Fibroblast of pulmonary artery (primary cell): ENCODE measurements at regions not wholly inside any gene's neighbourhood (a gene's known extent, or its start where the extent isn't known, plus 50 kb on each side); places are given as distances from the start of the nearest gene placed in this dataset.
"Not testable (repeated sequence)": the region's sequence is repeated elsewhere in the genome, so short reads cannot be mapped to it uniquely, and the experiment has no call there.

ENCODE experiments used
- DNase-seq: peaks from one replicate; pipeline ENCODE4 v3.0.0-alpha.2; 2010; ENCODE audit warnings: low read depth
- H3K4me3 ChIP-seq: replicated peaks from 2 replicates; pipeline ENCODE4 v1.5.1; 2011; ENCODE audit warnings: low read depth, mild to moderate bottlenecking, control low read depth, low read length, moderate library complexity
- CTCF ChIP-seq: IDR thresholded peaks from 2 replicates; pipeline ENCODE4 v1.5.1; 2011; ENCODE audit warnings: mild to moderate bottlenecking, control low read depth, low read length, inconsistent platforms; ENCODE audit errors: missing control alignments

DNA sequence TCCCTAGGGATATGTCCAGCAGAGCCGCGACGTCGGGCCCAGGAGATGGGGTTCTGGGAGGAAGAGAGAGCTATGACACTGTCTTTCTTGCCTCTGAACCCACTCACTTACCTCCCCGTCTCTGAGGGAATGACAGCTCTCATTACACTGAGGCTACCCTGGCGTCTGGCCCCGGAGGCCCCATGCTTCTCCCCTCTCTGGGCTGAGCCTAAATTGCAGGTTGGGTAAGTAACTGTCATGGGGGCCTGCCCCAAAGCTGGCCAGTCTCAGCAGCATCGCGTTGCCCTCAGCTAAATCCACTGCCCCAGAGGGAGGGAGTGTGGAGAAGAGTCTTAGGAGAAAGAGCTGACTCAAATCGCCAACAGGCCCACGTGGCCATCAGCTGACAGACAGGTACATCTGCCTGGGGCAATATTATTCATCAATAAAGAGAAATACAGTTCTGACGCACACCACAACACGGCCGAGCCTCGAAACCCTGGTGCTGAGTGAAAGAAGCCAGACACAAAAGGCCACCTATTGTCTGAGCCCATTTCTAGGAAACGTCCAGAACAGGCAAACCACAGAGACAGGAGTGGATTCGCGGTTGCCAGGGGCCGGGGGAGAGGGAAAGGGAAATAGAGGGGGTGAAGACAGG is 156.4 kb downstream of the C16orf95 start:
- TF ChIP-seq CTCF, result no peak
- H3K4me3 ChIP-seq, result no peak overlapping the region
- no peak for DNase-seq

DNA sequence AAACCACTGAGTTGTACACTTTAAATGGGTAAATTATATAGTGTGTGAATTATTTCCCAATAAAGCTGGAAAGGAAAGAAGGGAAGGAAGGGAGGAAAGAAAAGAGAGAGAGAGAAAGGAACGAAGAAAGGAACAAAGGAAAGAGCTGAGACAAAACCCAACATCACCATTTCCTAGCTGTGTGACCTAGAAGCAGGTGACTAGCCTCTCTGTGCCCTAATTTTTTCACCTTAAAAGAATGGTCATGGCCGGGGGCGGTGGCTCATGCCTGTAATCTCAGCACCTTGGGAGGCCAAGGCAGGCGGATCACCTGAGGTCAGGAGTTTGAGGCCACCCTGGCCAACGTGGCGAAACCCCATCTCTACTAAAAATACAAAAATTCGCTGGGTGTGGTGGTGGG is 155.8 kb downstream of the C16orf95 start:
- DNase-seq, H3K4me3 ChIP-seq: not testable (repeated sequence)

- no peak for DNase-seq
- TF ChIP-seq CTCF, result no peak
- no peak overlapping the region for H3K4me3 ChIP-seq
Observed at GRCh38 chr16:87161822-87162676, 155.1 kb downstream of the C16orf95 start.

- DNase-seq, H3K4me3 ChIP-seq: not testable (repeated sequence)
Observed at GRCh38 chr16:87162799-87163198, 154.4 kb downstream of the C16orf95 start.

- no peak for DNase-seq
- no peak for TF ChIP-seq CTCF
Observed at GRCh38 chr16:87163637-87164036, 153.6 kb downstream of the C16orf95 start.

DNA sequence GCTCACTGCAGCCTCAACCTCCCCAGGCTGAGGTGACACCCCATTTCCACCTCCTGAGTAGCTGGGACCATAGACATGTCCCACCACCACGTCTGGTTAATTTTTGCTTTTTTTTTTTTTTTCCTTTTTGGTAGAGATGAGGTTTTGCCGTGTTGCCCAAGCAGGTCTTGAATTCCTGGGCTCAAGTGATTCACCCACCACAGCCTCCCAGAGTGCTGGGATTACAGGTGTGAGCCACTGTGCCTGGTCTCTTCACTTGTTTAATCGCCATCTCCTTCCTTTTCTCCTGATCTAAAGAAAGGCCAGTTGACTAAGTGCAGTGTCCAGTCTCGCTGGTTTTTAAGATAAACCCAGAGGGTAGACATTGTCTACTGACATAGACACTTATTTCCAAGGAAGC is 152.0 kb downstream of the C16orf95 start:
- H3K4me3 ChIP-seq, result no peak overlapping the region
- DNase-seq, result no peak

More at GRCh38 chr16:87163637-87164036, 153.6 kb downstream of the C16orf95 start:
- no peak overlapping the region for H3K4me3 ChIP-seq

GRCh38 chr16:87165885-87166284 is 151.3 kb downstream of the C16orf95 start:
- H3K4me3 ChIP-seq, result no peak overlapping the region
- TF ChIP-seq CTCF, result no peak
- DNase-seq, result no peak

More for the DNA sequence above, 152.0 kb downstream of the C16orf95 start:
- TF ChIP-seq CTCF, result no peak

GRCh38 chr16:87166321-87166720 is 150.9 kb downstream of the C16orf95 start:
- H3K4me3 ChIP-seq, result no peak overlapping the region
- no peak for TF ChIP-seq CTCF

More at GRCh38 chr16:87166321-87166720, 150.9 kb downstream of the C16orf95 start:
- no peak for DNase-seq
